ACC112 (cell line): ENCODE measurements at regions not wholly inside any gene's neighbourhood (a gene's known extent, or its start where the extent isn't known, plus 50 kb on each side); places are given as distances from the start of the nearest gene placed in this dataset.

Experiments used
- H2AFZ ChIP-seq: fragments of 200-600 bp; sonication (generic); one replicate; pipeline ENCODE4 v1.6.0; 2017; ENCODE audit warnings: antibody characterized with exemption, low read length; ENCODE audit not compliant: unreplicated experiment
- H3K27ac ChIP-seq: fragments of 200-600 bp; sonication (generic); 2 replicates; pipeline ENCODE4 v1.5.1; 2014; ENCODE audit warnings: low read depth, mild to moderate bottlenecking, antibody characterized with exemption, low read length, moderate library complexity
- H3K27me3 ChIP-seq: fragments of 200-600 bp; sonication (generic); 2 replicates; pipeline ENCODE4 v1.6.1; 2014; ENCODE audit warnings: mild to moderate bottlenecking, antibody characterized with exemption, low read length, moderate library complexity, mixed read lengths; ENCODE audit not compliant: insufficient read depth
- H3K36me3 ChIP-seq: fragments of 200-600 bp; sonication (generic); 2 replicates; pipeline ENCODE4 v1.6.1; 2016; ENCODE audit warnings: mild to moderate bottlenecking, antibody characterized with exemption, low read length, moderate library complexity, mixed read lengths; ENCODE audit not compliant: insufficient read depth
- H3K4me1 ChIP-seq: fragments of 200-600 bp; sonication (generic); one replicate; pipeline ENCODE4 v1.6.1; 2016; ENCODE audit warnings: low read length, mixed read lengths; ENCODE audit not compliant: insufficient read depth, unreplicated experiment, control insufficient read depth
- H3K4me3 ChIP-seq: fragments of 200-600 bp; sonication (generic); 2 replicates; pipeline ENCODE4 v1.5.1; 2014; ENCODE audit warnings: mild to moderate bottlenecking, low read depth, low read length
- H3K79me2 ChIP-seq: fragments of 200-600 bp; sonication (generic); one replicate; pipeline ENCODE4 v1.6.0; 2016; ENCODE audit warnings: low read length; ENCODE audit not compliant: control insufficient read depth, unreplicated experiment, insufficient read depth

- Histone ChIP-seq H3K4me3 (no peak overlapping the region), H3K27me3 (no peaks in the 10 kb centered on the region), H3K79me2 (no peaks in the 10 kb centered on the region), H3K27ac (no peak overlapping the region), H3K4me1 (no peaks in the 10 kb centered on the region), H3K36me3 (no peaks in the 10 kb centered on the region), H2AFZ (no peak overlapping the region)
Measured at GRCh38 chr14:41377932-41378331, 228.7 kb upstream of the LRFN5 start.

DNA sequence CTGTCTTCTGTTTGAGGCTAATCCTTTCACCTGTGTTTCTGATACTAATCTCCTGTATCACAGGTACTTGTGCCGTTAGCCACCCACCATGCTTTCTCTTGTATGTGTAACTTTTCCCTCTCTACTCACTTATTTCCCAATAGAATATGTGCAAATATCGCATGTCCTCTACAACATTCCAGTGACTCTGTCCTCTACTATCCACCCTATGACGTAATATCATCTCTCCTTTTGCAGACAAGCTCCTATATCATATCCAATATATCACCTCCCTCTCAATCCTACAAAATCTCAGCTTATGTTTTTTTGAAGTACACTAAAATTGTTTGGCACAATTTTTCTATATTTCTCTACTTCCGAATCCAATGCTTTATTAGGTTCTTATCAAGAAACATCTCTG lies 232.6 kb upstream of the LRFN5 start:
- no peaks in the 10 kb centered on the region for H3K36me3 ChIP-seq
- no peaks in the 10 kb centered on the region for H3K4me1 ChIP-seq
- H3K79me2 ChIP-seq: no peaks in the 10 kb centered on the region
- no peaks in the 10 kb centered on the region for H3K27me3 ChIP-seq
- H3K27ac ChIP-seq: no peak overlapping the region
- no peak overlapping the region for H3K4me3 ChIP-seq
- H2AFZ ChIP-seq: no peak overlapping the region

- H2AFZ ChIP-seq: no peak overlapping the region
- no peaks in the 10 kb centered on the region for H3K36me3 ChIP-seq
- no peak overlapping the region for H3K27ac ChIP-seq
- no peaks in the 10 kb centered on the region for H3K79me2 ChIP-seq
- H3K27me3 ChIP-seq: no peaks in the 10 kb centered on the region
- no peak overlapping the region for H3K4me3 ChIP-seq
- H3K4me1 ChIP-seq: no peaks in the 10 kb centered on the region
Measured at GRCh38 chr14:41362139-41362538, 244.5 kb upstream of the LRFN5 start.

- Histone ChIP-seq H3K79me2 (no peaks in the 10 kb centered on the region), H3K4me1 (no peaks in the 10 kb centered on the region), H3K27ac (no peak overlapping the region), H3K4me3 (no peak overlapping the region), H2AFZ (no peak overlapping the region), H3K36me3 (no peaks in the 10 kb centered on the region), H3K27me3 (no peaks in the 10 kb centered on the region)
Measured at GRCh38 chr14:41360126-41360525, 246.6 kb upstream of the LRFN5 start.

DNA sequence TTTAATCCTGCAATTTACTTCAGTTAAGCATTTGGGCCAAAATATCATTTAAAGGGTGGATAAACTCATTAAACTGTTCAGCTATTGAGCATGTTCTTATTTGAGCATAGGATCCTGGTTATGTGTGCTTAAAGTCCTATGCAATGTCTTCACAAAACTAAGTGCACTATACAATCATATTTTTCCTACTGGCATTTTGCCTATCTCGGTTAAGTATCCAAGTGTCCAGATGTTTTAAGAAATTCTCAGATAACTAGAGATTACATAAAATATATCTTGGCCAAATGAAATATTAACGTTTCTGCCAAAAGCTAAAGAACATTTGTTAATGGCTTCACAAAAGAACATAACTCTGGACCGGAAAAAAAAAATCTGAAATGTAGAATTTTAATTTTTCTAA lies 250.8 kb upstream of the LRFN5 start:
- H3K27me3 ChIP-seq: no peaks in the 10 kb centered on the region
- H3K36me3 ChIP-seq: no peaks in the 10 kb centered on the region
- H2AFZ ChIP-seq: no peak overlapping the region
- no peaks in the 10 kb centered on the region for H3K79me2 ChIP-seq
- H3K4me1 ChIP-seq: no peaks in the 10 kb centered on the region
- H3K4me3 ChIP-seq: no peak overlapping the region
- H3K27ac ChIP-seq: no peak overlapping the region

DNA sequence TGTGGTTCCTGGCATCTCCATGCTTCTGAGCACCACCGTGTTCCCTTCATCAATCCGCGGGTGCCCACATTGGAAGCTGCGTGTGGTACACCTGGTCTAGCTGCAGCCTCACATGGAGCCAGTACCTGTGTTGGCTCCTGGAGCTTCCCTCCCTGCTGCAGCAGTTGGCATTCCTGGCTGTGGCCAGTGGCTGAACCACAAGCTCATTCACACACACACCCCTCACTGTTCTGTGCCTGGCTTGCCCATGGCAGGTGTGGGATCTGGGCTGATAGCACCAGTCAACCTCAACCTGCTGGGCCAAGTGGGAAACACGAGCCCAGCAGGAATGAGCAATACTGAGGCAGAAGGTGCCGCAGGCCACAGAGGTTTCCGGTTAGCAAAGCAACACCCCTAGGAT lies 256.2 kb upstream of the LRFN5 start:
- Histone ChIP-seq H2AFZ (no peak overlapping the region), H3K36me3 (no peaks in the 10 kb centered on the region), H3K27me3 (no peaks in the 10 kb centered on the region), H3K4me3 (no peak overlapping the region), H3K27ac (no peak overlapping the region), H3K4me1 (no peaks in the 10 kb centered on the region), H3K79me2 (no peaks in the 10 kb centered on the region)

- Histone ChIP-seq H3K27ac (no peak overlapping the region), H3K36me3 (no peaks in the 10 kb centered on the region), H3K4me1 (no peaks in the 10 kb centered on the region), H3K27me3 (no peaks in the 10 kb centered on the region), H3K79me2 (no peaks in the 10 kb centered on the region), H3K4me3 (no peak overlapping the region), H2AFZ (no peak overlapping the region)
Measured at GRCh38 chr14:41349289-41349910, 257.3 kb upstream of the LRFN5 start.

DNA sequence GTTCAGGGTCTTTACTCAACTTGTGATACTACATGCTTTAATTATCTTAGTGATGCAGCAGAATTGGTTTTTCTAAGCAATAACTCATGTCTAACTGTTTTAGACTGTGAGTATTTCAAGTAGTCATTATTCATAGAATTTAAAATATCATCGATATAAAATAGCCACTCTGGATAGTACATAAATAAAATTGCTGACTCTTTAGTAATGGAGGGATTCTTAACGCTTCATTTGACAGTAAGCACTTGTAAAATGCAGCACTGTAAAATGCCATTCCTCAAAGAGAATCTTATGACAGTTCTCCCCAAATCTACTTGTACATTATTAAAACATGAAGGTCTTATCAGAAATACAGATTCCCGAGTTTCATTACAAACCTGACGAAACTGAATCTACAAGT lies 262.8 kb upstream of the LRFN5 start:
- Histone ChIP-seq H3K79me2 (no peaks in the 10 kb centered on the region), H3K4me3 (no peak overlapping the region), H3K27ac (no peak overlapping the region), H3K36me3 (no peaks in the 10 kb centered on the region), H3K27me3 (no peaks in the 10 kb centered on the region), H2AFZ (no peak overlapping the region), H3K4me1 (no peaks in the 10 kb centered on the region)

GRCh38 chr14:41313196-41313595 lies 293.5 kb upstream of the LRFN5 start:
- no peak overlapping the region for H3K27ac ChIP-seq
- no peak overlapping the region for H3K4me3 ChIP-seq
- H3K79me2 ChIP-seq: no peaks in the 10 kb centered on the region
- H3K36me3 ChIP-seq: no peaks in the 10 kb centered on the region
- H3K27me3 ChIP-seq: no peaks in the 10 kb centered on the region
- no peak overlapping the region for H2AFZ ChIP-seq
- H3K4me1 ChIP-seq: no peaks in the 10 kb centered on the region

DNA sequence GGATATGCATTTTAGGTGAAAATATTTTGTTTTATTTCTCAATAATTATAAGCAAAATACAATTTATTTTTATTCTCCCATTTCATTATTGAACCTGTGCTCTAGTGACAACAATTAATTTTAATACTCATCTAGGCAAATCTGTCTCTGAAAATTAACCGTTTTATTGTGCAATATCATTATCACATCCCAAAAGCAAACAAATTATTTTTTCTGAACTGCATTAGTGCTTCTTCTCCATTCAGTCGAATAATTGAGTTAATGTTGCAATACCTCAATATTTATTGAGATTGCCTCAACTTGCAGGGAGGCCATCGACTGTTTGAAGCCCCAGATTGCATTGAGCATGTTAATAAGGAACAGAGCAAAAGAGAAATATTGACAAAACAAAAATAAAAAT lies 303.2 kb upstream of the LRFN5 start:
- no peaks in the 10 kb centered on the region for H3K4me1 ChIP-seq
- no peak overlapping the region for H2AFZ ChIP-seq
- H3K27ac ChIP-seq: no peak overlapping the region
- H3K36me3 ChIP-seq: no peaks in the 10 kb centered on the region
- no peaks in the 10 kb centered on the region for H3K79me2 ChIP-seq
- H3K27me3 ChIP-seq: no peaks in the 10 kb centered on the region
- no peak overlapping the region for H3K4me3 ChIP-seq

- no peak overlapping the region for H3K4me3 ChIP-seq
- H3K27me3 ChIP-seq: no peaks in the 10 kb centered on the region
- no peaks in the 10 kb centered on the region for H3K79me2 ChIP-seq
- no peaks in the 10 kb centered on the region for H3K36me3 ChIP-seq
- no peak overlapping the region for H2AFZ ChIP-seq
- H3K4me1 ChIP-seq: no peaks in the 10 kb centered on the region
- no peak overlapping the region for H3K27ac ChIP-seq
Measured at GRCh38 chr14:41302776-41303175, 303.9 kb upstream of the LRFN5 start.
